Dendritic cell treated with granulocyte-macrophage colony-stimulating factor and Interleukin-4, amounts not matched to agents 40 ng/mL and 50 ng/mL, for 4 days (primary cell): ENCODE measurements at regions not wholly inside any gene's neighbourhood (a gene's known extent, or its start where the extent isn't known, plus 50 kb on each side); places are given as distances from the start of the nearest gene placed in this dataset.
A peak's percentile ranks its signal among the peaks of the same experiment; 100 is the strongest.

Source experiments
- H3K27ac Mint-ChIP-seq: one replicate; pipeline ENCODE4 v1.8.0; 2022; ENCODE audit warnings: mild to moderate bottlenecking, mixed read lengths
- H3K27me3 Mint-ChIP-seq: one replicate; pipeline ENCODE4 v1.8.0; 2022; ENCODE audit warnings: mild to moderate bottlenecking, mixed read lengths
- H3K36me3 Mint-ChIP-seq: one replicate; pipeline ENCODE4 v1.8.0; 2022; ENCODE audit warnings: low read depth, mixed read lengths
- H3K4me1 Mint-ChIP-seq: one replicate; pipeline ENCODE4 v1.8.0; 2022; ENCODE audit warnings: low read depth, mixed read lengths
- H3K4me3 Mint-ChIP-seq: one replicate; pipeline ENCODE4 v1.8.0; 2022; ENCODE audit warnings: mild to moderate bottlenecking, moderate library complexity, mixed read lengths
- H3K9me3 Mint-ChIP-seq: one replicate; pipeline ENCODE4 v1.8.0; 2022; ENCODE audit warnings: mixed read lengths
- intact Hi-C: fragments of 100-400 bp; cut with micrococcal nuclease; formaldehyde crosslinking; loops from one replicate; pipeline ENCODE4 v1.15.0; 2022

GRCh38 chr9:99430301-99430700, 208.2 kb downstream of the SEC61B start:
- Mint-ChIP-seq H3K9me3 (peaks cover 10% of the 10 kb centered on the region), H3K4me1 (peaks cover 51% of the 10 kb centered on the region), H3K36me3 (no peaks in the 10 kb centered on the region), H3K27ac (peak overlapping the region; percentile 67), H3K27me3 (peaks cover 3% of the 10 kb centered on the region), H3K4me3 (no peak overlapping the region)
- intact Hi-C loops, result loop anchor here (5.0 to 10.0 kb wide), 4 partner anchors 42 to 394 kb away; partner anchors contain the start of gene NR4A3

- H3K27me3 Mint-ChIP-seq, result peaks cover 3% of the 10 kb centered on the region
- intact Hi-C loops, result loop anchor here (5.0 to 10.0 kb wide), 4 partner anchors 41 to 394 kb away; partner anchors contain the start of gene NR4A3
These were observed 209.0 kb downstream of the SEC61B start for GRCh38 chr9:99431103-99431502.

GRCh38 chr9:99432075-99432474, 210.0 kb downstream of the SEC61B start:
- Mint-ChIP-seq H3K27ac (no peak overlapping the region), H3K36me3 (no peaks in the 10 kb centered on the region), H3K9me3 (peaks cover 9% of the 10 kb centered on the region), H3K27me3 (no peaks in the 10 kb centered on the region), H3K4me1 (peaks cover 49% of the 10 kb centered on the region), H3K4me3 (no peak overlapping the region)
- intact Hi-C loops, result loop anchor here (5.0 to 10.0 kb wide), 4 partner anchors 40 to 393 kb away; partner anchors contain the start of gene NR4A3

More at GRCh38 chr9:99431103-99431502, 209.0 kb downstream of the SEC61B start:
- Mint-ChIP-seq H3K4me3 (no peak overlapping the region), H3K27ac (peak overlapping the region; percentile 27), H3K4me1 (peaks cover 51% of the 10 kb centered on the region), H3K36me3 (no peaks in the 10 kb centered on the region), H3K9me3 (peaks cover 10% of the 10 kb centered on the region)

GRCh38 chr9:99433095-99433494, 211.0 kb downstream of the SEC61B start:
- Mint-ChIP-seq H3K27me3 (no peaks in the 10 kb centered on the region), H3K4me3 (no peak overlapping the region), H3K4me1 (peaks cover 43% of the 10 kb centered on the region), H3K27ac (peak overlapping the region; percentile 83), H3K9me3 (no peaks in the 10 kb centered on the region), H3K36me3 (no peaks in the 10 kb centered on the region)
- intact Hi-C loops, result loop anchor here (5.0 to 10.0 kb wide), 4 partner anchors 39 to 392 kb away; partner anchors contain the start of gene NR4A3

- H3K27ac Mint-ChIP-seq, result peak overlapping the region; percentile 83
- H3K4me1 Mint-ChIP-seq, result peaks cover 47% of the 10 kb centered on the region
- intact Hi-C loops, result loop anchor here (5.0 to 10.0 kb wide), 4 partner anchors 39 to 391 kb away; partner anchors contain the start of gene NR4A3
- H3K36me3 Mint-ChIP-seq, result no peaks in the 10 kb centered on the region
- H3K4me3 Mint-ChIP-seq, result no peak overlapping the region
- no peaks in the 10 kb centered on the region for H3K9me3 Mint-ChIP-seq
- H3K27me3 Mint-ChIP-seq, result no peaks in the 10 kb centered on the region
These were observed 211.5 kb downstream of the SEC61B start for GRCh38 chr9:99433555-99433954.

GRCh38 chr9:99436616-99437015, 214.5 kb downstream of the SEC61B start:
- intact Hi-C loops, result loop anchor here (10.0 kb wide), 3 partner anchors 78 to 388 kb away; partner anchors contain the start of gene NR4A3

DNA sequence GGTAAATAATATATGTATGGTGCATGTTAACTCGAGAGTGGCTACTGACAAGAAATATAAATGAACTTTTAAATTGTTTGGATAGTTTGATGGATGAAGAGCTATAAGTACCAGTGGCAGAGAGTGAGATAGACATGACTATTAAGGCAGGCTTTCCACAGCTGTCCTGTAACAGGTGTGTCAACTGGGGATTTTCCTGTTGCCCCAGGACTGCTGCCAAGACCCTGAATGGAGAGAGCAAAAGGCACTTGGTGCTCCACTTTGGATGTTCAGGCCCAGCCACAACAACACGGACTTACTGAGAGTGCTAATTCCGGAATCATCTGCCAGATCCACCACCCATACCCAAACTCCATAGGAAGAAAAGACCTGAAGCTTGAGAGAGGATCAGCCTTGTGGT, 215.1 kb downstream of the SEC61B start:
- Mint-ChIP-seq H3K9me3 (no peaks in the 10 kb centered on the region), H3K27me3 (no peaks in the 10 kb centered on the region), H3K27ac (no peak overlapping the region), H3K36me3 (no peaks in the 10 kb centered on the region), H3K4me1 (peaks cover 43% of the 10 kb centered on the region), H3K4me3 (no peak overlapping the region)
- intact Hi-C loops, result loop anchor here (10.0 kb wide), 3 partner anchors 78 to 388 kb away; partner anchors contain the start of gene NR4A3

More at GRCh38 chr9:99436616-99437015, 214.5 kb downstream of the SEC61B start:
- Mint-ChIP-seq H3K27me3 (no peaks in the 10 kb centered on the region), H3K36me3 (no peaks in the 10 kb centered on the region), H3K9me3 (no peaks in the 10 kb centered on the region), H3K27ac (no peak overlapping the region), H3K4me1 (peaks cover 43% of the 10 kb centered on the region), H3K4me3 (no peak overlapping the region)

DNA sequence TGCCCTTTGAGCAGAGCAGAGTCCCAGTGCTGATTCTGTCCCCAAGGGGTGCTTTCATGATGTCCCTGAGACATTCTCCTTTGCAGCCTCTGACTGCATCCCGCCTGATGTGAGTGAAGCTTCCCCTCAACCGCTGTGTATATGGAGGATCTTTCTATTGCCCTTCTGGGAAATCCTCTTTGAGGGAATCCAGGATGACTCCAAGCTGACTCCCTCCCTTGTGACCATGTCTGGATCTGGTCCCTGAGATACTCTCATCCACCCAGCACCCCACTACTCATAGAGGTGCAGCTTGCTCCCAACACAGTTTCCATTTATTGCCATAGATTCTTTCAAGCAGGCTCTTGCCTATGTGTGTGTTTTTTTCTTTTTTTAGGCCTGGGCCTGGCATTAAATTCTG, 216.5 kb downstream of the SEC61B start:
- intact Hi-C loops, result loop anchor here (10.0 kb wide), 3 partner anchors 76 to 386 kb away; partner anchors contain the start of gene NR4A3
- Mint-ChIP-seq H3K36me3 (no peaks in the 10 kb centered on the region), H3K9me3 (no peaks in the 10 kb centered on the region), H3K4me1 (peaks cover 34% of the 10 kb centered on the region), H3K27me3 (no peaks in the 10 kb centered on the region), H3K4me3 (no peak overlapping the region), H3K27ac (no peak overlapping the region)

DNA sequence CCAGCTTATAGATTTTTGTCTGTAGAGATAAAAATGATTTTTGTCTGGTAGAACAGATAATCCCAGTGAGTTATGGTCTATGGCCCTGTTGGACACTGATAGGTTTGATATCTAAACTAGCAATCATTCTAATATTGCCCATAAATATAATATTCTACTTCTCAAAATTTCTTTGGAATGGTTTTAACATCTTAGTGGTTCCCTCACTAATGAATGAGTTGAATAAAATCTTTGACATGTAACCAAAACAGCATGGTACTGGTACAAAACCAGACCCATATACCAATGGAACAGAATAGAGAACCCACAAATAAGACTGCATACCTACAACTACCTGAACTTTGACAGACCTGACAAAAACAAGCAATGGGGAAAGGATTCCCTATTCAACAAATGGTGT, 219.7 kb downstream of the SEC61B start:
- H3K27ac Mint-ChIP-seq, result no peak overlapping the region
- H3K9me3 Mint-ChIP-seq, result no peaks in the 10 kb centered on the region
- no peaks in the 10 kb centered on the region for H3K27me3 Mint-ChIP-seq
- intact Hi-C loops, result no loop called here
- H3K4me1 Mint-ChIP-seq, result peaks cover 23% of the 10 kb centered on the region
- H3K4me3 Mint-ChIP-seq, result no peak overlapping the region
- H3K36me3 Mint-ChIP-seq, result no peaks in the 10 kb centered on the region

GRCh38 chr9:99445371-99445891, 223.3 kb downstream of the SEC61B start:
- no peaks in the 10 kb centered on the region for H3K9me3 Mint-ChIP-seq
- no peak overlapping the region for H3K27ac Mint-ChIP-seq
- intact Hi-C loops, result no loop called here
- H3K27me3 Mint-ChIP-seq, result peaks cover 3% of the 10 kb centered on the region
- no peak overlapping the region for H3K4me3 Mint-ChIP-seq
- H3K4me1 Mint-ChIP-seq, result peaks cover 8% of the 10 kb centered on the region
- H3K36me3 Mint-ChIP-seq, result no peaks in the 10 kb centered on the region

DNA sequence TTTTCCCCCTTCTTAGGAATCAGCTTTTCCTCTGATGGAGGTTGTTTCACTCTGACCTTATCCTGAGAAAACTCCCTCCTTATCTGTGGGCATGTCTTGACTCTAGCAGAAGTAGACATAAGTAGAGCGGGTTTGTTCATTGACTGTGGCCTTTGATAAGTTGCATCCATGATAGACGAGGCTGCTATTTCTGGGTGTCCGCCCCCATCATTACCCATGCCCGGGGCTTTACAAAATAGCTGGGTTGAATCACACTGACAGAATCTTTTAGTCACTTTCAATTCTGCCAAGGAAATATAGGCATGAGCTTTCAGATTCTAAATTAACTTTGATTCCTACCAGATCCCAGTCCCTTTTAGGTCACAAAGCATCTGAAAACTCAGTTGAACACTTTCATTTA, 223.8 kb downstream of the SEC61B start:
- peaks cover 6% of the 10 kb centered on the region for H3K4me1 Mint-ChIP-seq
- no peaks in the 10 kb centered on the region for H3K9me3 Mint-ChIP-seq
- H3K27ac Mint-ChIP-seq, result no peak overlapping the region
- H3K36me3 Mint-ChIP-seq, result no peaks in the 10 kb centered on the region
- intact Hi-C loops, result no loop called here
- no peak overlapping the region for H3K4me3 Mint-ChIP-seq
- peaks cover 3% of the 10 kb centered on the region for H3K27me3 Mint-ChIP-seq

GRCh38 chr9:99447951-99448350, 225.9 kb downstream of the SEC61B start:
- intact Hi-C loops, result no loop called here
- Mint-ChIP-seq H3K27me3 (peaks cover 3% of the 10 kb centered on the region), H3K27ac (no peak overlapping the region), H3K36me3 (no peaks in the 10 kb centered on the region), H3K4me1 (peaks cover 6% of the 10 kb centered on the region), H3K9me3 (no peaks in the 10 kb centered on the region), H3K4me3 (no peak overlapping the region)

DNA sequence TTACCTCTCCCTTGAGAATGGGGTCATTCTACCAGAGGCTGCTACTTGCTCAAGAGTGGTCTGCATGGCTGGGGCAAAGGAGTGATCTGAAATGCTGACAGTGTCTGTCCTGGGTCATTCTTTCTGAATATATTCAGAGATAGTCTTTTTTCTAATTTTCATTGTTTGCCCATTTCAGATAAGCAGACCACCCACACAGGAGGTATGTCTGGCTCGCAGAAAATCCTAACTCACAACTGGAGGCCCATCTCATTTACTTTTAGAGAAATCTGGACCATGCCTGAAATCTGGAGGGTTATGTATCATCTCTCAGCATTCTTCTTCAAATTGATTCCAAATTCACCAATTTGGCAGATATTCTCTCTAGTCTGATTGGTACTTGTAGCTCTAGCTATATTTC, 227.6 kb downstream of the SEC61B start:
- Mint-ChIP-seq H3K27me3 (peaks cover 3% of the 10 kb centered on the region), H3K9me3 (no peaks in the 10 kb centered on the region), H3K4me1 (peaks cover 6% of the 10 kb centered on the region), H3K4me3 (no peak overlapping the region), H3K36me3 (no peaks in the 10 kb centered on the region), H3K27ac (no peak overlapping the region)
- intact Hi-C loops, result no loop called here

DNA sequence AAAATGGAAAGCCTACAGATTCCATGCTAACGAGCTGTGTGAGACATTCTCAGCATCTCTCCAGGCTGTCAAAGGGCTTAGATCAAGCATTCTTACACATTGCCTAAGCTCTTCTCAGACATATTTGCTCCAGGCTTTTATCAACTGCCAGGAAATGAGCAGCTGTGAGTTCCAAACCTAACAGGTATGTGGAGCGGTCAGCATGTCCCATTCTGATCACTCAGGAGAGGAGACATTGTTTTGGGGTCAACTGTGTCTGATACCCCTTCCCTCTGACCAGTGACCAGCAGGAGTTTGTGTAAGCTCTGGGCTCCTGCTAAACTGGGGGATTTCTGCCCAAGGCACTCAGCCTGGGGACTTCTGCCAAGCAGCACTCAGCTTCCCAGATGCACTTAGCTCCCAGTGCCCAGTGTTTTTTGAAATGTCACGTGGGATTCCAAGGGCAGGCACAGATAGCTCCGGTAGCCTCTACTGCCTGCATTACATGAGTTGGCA, 229.1 kb downstream of the SEC61B start:
- Mint-ChIP-seq H3K27me3 (peaks cover 3% of the 10 kb centered on the region), H3K36me3 (no peaks in the 10 kb centered on the region), H3K9me3 (no peaks in the 10 kb centered on the region), H3K27ac (no peak overlapping the region), H3K4me3 (no peak overlapping the region), H3K4me1 (no peaks in the 10 kb centered on the region)
- intact Hi-C loops, result no loop called here
